ENCODE measurements at regions not wholly inside any gene's neighbourhood (a gene's known extent, or its start where the extent isn't known, plus 50 kb on each side); places are given as distances from the start of the nearest gene placed in this dataset.

GRCh38 chr18:27546991-27547390, 361.9 kb upstream of the CHST9 start:
- Histone ChIP-seq H3K27ac (ENCODE audit: low read depth, low read length) (no peak overlapping the region), H3K4me1 (ENCODE audit: control insufficient read depth in 1 of 2, insufficient read depth in 2 of 2, low read length in 2 of 2) (no peaks in the 10 kb centered on the region), H4K20me1 (ENCODE audit: insufficient read depth) (no peaks in the 10 kb centered on the region; the same call in 1 of the 2 replicates), H3K9ac (ENCODE audit: low read length) (no peak overlapping the region), H3K36me3 (ENCODE audit: control insufficient read depth in 1 of 2, insufficient read depth in 2 of 2, low read length in 2 of 2) (no peaks in the 10 kb centered on the region), H3K9me2 (ENCODE audit: insufficient read depth) (no peaks in the 10 kb centered on the region), H3K4me3 (replicated peaks in 1 of 2; ENCODE audit: low read depth in 1 of 2, low read length in 2 of 2) (no peak overlapping the region), H2AFZ (ENCODE audit: low read depth, low read length, poor library complexity, severe bottlenecking) (no peak overlapping the region), H3K4me2 (ENCODE audit: low read length) (no peak overlapping the region), H3K27me3 (ENCODE audit: insufficient read depth, low read length) (no peaks in the 10 kb centered on the region), H3K9me3 (ENCODE audit: control insufficient read depth in 1 of 2, insufficient read depth in 1 of 2, low read depth in 1 of 2, low read length in 2 of 2) (peaks cover 0 to 5% of the 10 kb centered on the region in 2 experiments; a peak in 1 of 4 replicates), H3K79me2 (ENCODE audit: insufficient read depth, low read length) (no peaks in the 10 kb centered on the region)
- intact Hi-C loops (cut with micrococcal nuclease): no loop called here
- RAD21 ChIA-PET (ENCODE audit: low non-redundant PET in 1 of 2, low total read pairs in 2 of 2, uncharacterized antibody in 2 of 2, unreplicated experiment in 2 of 2): no interaction called here
- CTCF ChIA-PET: no interaction called here
- ATAC-seq (no peak), DNase-seq (ENCODE audit: low read depth, low spot score) (no peak)
- no TSS peak for BruUV-seq (replicated peaks)
- no peak for TF ChIP-seq SP1 (IDR thresholded peaks at IDR 0.05; ENCODE audit: low read depth)
- no peak for TF ChIP-seq ZFX (IDR thresholded peaks at IDR 0.05)
- TF ChIP-seq, protein P1, sequence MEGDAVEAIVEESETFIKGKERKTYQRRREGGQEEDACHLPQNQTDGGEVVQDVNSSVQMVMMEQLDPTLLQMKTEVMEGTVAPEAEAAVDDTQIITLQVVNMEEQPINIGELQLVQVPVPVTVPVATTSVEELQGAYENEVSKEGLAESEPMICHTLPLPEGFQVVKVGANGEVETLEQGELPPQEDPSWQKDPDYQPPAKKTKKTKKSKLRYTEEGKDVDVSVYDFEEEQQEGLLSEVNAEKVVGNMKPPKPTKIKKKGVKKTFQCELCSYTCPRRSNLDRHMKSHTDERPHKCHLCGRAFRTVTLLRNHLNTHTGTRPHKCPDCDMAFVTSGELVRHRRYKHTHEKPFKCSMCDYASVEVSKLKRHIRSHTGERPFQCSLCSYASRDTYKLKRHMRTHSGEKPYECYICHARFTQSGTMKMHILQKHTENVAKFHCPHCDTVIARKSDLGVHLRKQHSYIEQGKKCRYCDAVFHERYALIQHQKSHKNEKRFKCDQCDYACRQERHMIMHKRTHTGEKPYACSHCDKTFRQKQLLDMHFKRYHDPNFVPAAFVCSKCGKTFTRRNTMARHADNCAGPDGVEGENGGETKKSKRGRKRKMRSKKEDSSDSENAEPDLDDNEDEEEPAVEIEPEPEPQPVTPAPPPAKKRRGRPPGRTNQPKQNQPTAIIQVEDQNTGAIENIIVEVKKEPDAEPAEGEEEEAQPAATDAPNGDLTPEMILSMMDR (IDR thresholded peaks at IDR 0.05 in 2 of 3, conservative IDR thresholded peaks at IDR 0.05 in 1 of 3; ENCODE audit: borderline replicate concordance in 1 of 3, insufficient read depth in 1 of 3, low read depth in 2 of 3, low read length in 2 of 3): no peak
- no peak for TF ChIP-seq TCF7L2 (IDR thresholded peaks at IDR 0.05; ENCODE audit: borderline replicate concordance, extremely low read depth, insufficient read depth, insufficient read length)
- TF ChIP-seq POLR2A (IDR thresholded peaks at IDR 0.05; ENCODE audit: borderline replicate concordance, extremely low read depth, insufficient read depth, insufficient read length): no peak
- no peak for TF ChIP-seq JUND (IDR thresholded peaks at IDR 0.05)
- no peak for TF ChIP-seq SRF (IDR thresholded peaks at IDR 0.05; ENCODE audit: low read depth)
- no peak for TF ChIP-seq POLR2AphosphoS5 (IDR thresholded peaks at IDR 0.05; ENCODE audit: low read depth, low read length)
- TF ChIP-seq YY1 (IDR thresholded peaks at IDR 0.05; ENCODE audit: extremely low read depth, insufficient replicate concordance, low read depth, low read length): no peak
- TF ChIP-seq MAX (IDR thresholded peaks at IDR 0.05): no peak
- TF ChIP-seq SIN3A (IDR thresholded peaks at IDR 0.05; ENCODE audit: low read depth): no peak
- TF ChIP-seq ELF1 (IDR thresholded peaks at IDR 0.05; ENCODE audit: borderline replicate concordance, low read depth): no peak
- TF ChIP-seq FOSL1 (IDR thresholded peaks at IDR 0.05; ENCODE audit: low read depth): no peak
- TF ChIP-seq REST (IDR thresholded peaks at IDR 0.05; ENCODE audit: low read depth): no peak
- TF ChIP-seq EGR1 (IDR thresholded peaks at IDR 0.05; ENCODE audit: low read depth): no peak
- TF ChIP-seq, protein P2, sequence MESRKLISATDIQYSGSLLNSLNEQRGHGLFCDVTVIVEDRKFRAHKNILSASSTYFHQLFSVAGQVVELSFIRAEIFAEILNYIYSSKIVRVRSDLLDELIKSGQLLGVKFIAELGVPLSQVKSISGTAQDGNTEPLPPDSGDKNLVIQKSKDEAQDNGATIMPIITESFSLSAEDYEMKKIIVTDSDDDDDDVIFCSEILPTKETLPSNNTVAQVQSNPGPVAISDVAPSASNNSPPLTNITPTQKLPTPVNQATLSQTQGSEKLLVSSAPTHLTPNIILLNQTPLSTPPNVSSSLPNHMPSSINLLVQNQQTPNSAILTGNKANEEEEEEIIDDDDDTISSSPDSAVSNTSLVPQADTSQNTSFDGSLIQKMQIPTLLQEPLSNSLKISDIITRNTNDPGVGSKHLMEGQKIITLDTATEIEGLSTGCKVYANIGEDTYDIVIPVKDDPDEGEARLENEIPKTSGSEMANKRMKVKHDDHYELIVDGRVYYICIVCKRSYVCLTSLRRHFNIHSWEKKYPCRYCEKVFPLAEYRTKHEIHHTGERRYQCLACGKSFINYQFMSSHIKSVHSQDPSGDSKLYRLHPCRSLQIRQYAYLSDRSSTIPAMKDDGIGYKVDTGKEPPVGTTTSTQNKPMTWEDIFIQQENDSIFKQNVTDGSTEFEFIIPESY (IDR thresholded peaks at IDR 0.05; ENCODE audit: extremely low read depth, insufficient replicate concordance, low read length): no peak
- no peak for TF ChIP-seq EZH2 (IDR thresholded peaks at IDR 0.05)
- TF ChIP-seq RAD21 (IDR thresholded peaks at IDR 0.05; ENCODE audit: low read depth): no peak
- no peak for TF ChIP-seq CBX3 (IDR thresholded peaks at IDR 0.05; ENCODE audit: low read depth)
- TF ChIP-seq ATF3 (IDR thresholded peaks at IDR 0.05): no peak
- POLR2A ChIA-PET: no interaction called here

All from HCT116 (cell line).